ENCODE measurements at regions not wholly inside any gene's neighbourhood (a gene's known extent, or its start where the extent isn't known, plus 50 kb on each side); places are given as distances from the start of the nearest gene placed in this dataset.
A peak's percentile ranks its signal among the peaks of the same experiment; 100 is the strongest.

DNA sequence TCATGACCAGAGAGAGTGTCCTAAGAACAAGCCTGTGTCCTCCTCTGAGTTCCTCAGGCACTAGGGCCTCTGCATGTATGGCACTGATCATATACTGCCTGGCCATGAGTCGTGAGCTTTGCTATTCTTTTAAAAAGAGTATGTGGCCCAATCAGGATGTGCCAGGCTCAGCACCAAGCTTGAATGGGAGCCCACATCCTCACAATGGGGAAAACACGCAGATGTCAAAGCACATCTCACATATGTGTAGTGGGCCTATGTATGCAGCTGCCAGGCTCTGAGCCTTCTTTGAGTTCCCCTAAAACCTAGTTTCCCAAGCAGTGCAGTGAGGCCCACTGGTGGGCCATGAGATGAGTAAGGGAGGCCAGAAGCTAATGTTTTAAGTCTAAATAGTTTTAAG is 69.9 kb upstream of the SLC1A4 start:
- Histone ChIP-seq H3K9me2 (replicated peaks; ENCODE audit: insufficient read depth, low read length) (no peaks in the 10 kb centered on the region), H3K27me3 (replicated peaks; ENCODE audit: insufficient read depth, low read length) (no peaks in the 10 kb centered on the region), H3F3A (ENCODE audit: insufficient read depth, low read length) (peaks cover 57% of the 10 kb centered on the region), H3K79me2 (ENCODE audit: low read length) (peaks cover 53% of the 10 kb centered on the region), H3K36me3 (replicated peaks; ENCODE audit: insufficient read depth, low read length) (no peaks in the 10 kb centered on the region), H4K20me1 (ENCODE audit: insufficient read depth, low read length) (no peaks in the 10 kb centered on the region), H2AFZ (ENCODE audit: low read length) (no peak overlapping the region), H3K9me3 (replicated peaks; ENCODE audit: insufficient read depth, low read length) (no peaks in the 10 kb centered on the region), H3K4me3 (ENCODE audit: low read length) (0 out of 2 replicates have a peak overlapping the region, but pooled peaks have one; percentile 73), H3K9ac (ENCODE audit: low read length) (peak overlapping the region; percentile 69; the same call in 1 of the 2 replicates), H3K4me2 (ENCODE audit: low read depth, low read length) (peak overlapping the region; percentile 89), H3K4me1 (ENCODE audit: low read length) (peaks cover 55% of the 10 kb centered on the region), H3K27ac (ENCODE audit: low read length) (peak overlapping the region; percentile 84)
- TF ChIP-seq EZH2phosphoT487 (IDR thresholded peaks at IDR 0.05; ENCODE audit: low read length): no peak
- TF ChIP-seq EZH2 (optimal IDR thresholded peaks at IDR 0.05; ENCODE audit: low read depth, low read length): no peak
- TF ChIP-seq, protein P1, sequence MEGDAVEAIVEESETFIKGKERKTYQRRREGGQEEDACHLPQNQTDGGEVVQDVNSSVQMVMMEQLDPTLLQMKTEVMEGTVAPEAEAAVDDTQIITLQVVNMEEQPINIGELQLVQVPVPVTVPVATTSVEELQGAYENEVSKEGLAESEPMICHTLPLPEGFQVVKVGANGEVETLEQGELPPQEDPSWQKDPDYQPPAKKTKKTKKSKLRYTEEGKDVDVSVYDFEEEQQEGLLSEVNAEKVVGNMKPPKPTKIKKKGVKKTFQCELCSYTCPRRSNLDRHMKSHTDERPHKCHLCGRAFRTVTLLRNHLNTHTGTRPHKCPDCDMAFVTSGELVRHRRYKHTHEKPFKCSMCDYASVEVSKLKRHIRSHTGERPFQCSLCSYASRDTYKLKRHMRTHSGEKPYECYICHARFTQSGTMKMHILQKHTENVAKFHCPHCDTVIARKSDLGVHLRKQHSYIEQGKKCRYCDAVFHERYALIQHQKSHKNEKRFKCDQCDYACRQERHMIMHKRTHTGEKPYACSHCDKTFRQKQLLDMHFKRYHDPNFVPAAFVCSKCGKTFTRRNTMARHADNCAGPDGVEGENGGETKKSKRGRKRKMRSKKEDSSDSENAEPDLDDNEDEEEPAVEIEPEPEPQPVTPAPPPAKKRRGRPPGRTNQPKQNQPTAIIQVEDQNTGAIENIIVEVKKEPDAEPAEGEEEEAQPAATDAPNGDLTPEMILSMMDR (IDR thresholded peaks at IDR 0.05; ENCODE audit: low read length): no peak
- DNase-seq: no peak

DNA sequence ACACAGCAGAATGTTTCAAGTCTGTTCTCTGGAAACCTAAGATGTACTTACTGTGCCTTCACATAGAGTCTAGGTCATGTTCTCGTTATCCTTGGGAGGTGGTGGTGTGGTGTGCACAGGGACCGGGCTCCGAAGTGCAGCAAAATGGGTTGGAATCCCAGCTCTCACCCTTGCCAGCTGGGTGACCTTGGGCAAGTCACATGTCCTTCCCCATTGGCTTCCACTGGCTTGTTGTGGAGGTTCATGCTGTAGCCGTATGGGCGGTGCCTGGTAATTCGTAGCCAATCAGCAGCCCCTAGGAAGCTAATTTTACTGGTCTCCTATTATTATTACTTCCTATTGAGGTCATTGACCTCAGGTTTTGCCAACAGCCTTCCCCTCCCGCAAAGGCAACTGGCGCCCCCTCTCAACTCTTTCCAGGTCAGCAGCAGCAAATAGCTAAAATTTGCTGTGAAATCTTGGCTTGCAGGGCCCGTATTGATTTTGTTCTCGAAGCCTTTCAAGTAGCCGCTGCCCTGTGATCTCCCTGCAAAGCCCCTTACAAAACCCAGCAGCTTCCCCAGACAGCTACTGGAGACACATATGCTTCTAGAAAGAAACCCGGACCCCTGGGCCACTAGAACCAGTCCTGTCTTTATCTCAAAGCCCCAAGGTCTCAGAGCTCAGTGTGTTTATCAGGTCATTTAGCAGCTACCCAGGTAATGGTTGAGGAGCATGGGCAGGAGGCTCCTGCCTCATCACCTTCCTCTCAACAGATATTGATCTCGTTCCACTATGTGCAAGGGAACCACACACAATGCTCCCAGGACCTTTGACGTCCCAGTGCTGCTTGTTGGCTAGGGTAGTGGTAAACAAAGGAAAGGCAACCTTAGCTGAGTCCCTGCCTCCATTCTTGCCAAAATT is 66.5 kb upstream of the SLC1A4 start:
- Histone ChIP-seq H3K27me3 (replicated peaks; ENCODE audit: insufficient read depth, low read length) (no peaks in the 10 kb centered on the region), H3K4me2 (ENCODE audit: low read depth, low read length) (no peak overlapping the region), H3K4me3 (ENCODE audit: low read length) (no peak overlapping the region), H3K79me2 (ENCODE audit: low read length) (peaks cover 88% of the 10 kb centered on the region), H3K9me3 (replicated peaks; ENCODE audit: insufficient read depth, low read length) (no peaks in the 10 kb centered on the region), H3K9ac (ENCODE audit: low read length) (no peak overlapping the region), H2AFZ (ENCODE audit: low read length) (no peak overlapping the region), H3K4me1 (ENCODE audit: low read length) (peaks cover 38% of the 10 kb centered on the region), H3K27ac (ENCODE audit: low read length) (peak overlapping the region; percentile 38; the same call in 1 of the 2 replicates), H3F3A (ENCODE audit: insufficient read depth, low read length) (peaks cover 23% of the 10 kb centered on the region), H3K36me3 (replicated peaks; ENCODE audit: insufficient read depth, low read length) (no peaks in the 10 kb centered on the region), H4K20me1 (ENCODE audit: insufficient read depth, low read length) (no peaks in the 10 kb centered on the region), H3K9me2 (replicated peaks; ENCODE audit: insufficient read depth, low read length) (no peaks in the 10 kb centered on the region)
- no peak for TF ChIP-seq EZH2phosphoT487 (IDR thresholded peaks at IDR 0.05; ENCODE audit: low read length)
- no peak for TF ChIP-seq EZH2 (optimal IDR thresholded peaks at IDR 0.05; ENCODE audit: low read depth, low read length)
- TF ChIP-seq, protein P1 (IDR thresholded peaks at IDR 0.05; ENCODE audit: low read length): no peak; the same call in 1 of the 2 replicates
- DNase-seq: no peak

DNA sequence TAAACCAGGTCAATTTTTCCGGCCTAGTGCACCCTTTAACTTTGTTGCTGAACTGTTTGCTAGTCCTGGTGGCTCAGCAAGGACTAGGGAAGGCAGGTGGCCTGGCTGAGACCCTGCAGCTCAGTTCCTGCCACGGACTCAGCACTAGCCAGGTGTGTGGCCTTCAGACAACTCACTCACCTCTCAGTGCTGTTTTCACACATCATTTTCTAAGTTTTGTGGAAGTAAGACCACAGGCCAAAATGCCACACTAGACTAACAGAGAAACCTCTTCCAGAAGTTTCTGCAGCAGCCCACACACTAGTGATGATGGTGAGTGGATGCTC is 65.9 kb upstream of the SLC1A4 start:
- H3K4me1 ChIP-seq (ENCODE audit: low read length): peaks cover 43% of the 10 kb centered on the region
- H3K4me2 ChIP-seq (ENCODE audit: low read depth, low read length): no peak overlapping the region
- H3K9me2 ChIP-seq (replicated peaks; ENCODE audit: insufficient read depth, low read length): no peaks in the 10 kb centered on the region
- H3K27ac ChIP-seq (ENCODE audit: low read length): peak overlapping the region; percentile 38; the same call in 1 of the 2 replicates
- H3K9ac ChIP-seq (ENCODE audit: low read length): no peak overlapping the region
- H3K27me3 ChIP-seq (replicated peaks; ENCODE audit: insufficient read depth, low read length): no peaks in the 10 kb centered on the region
- peaks cover 16% of the 10 kb centered on the region for H3F3A ChIP-seq (ENCODE audit: insufficient read depth, low read length)
- TF ChIP-seq, protein P1 (IDR thresholded peaks at IDR 0.05; ENCODE audit: low read length): no peak
- no peak for TF ChIP-seq EZH2phosphoT487 (IDR thresholded peaks at IDR 0.05; ENCODE audit: low read length)
- no peak for TF ChIP-seq EZH2 (optimal IDR thresholded peaks at IDR 0.05; ENCODE audit: low read depth, low read length)
- H3K79me2 ChIP-seq (ENCODE audit: low read length): peaks cover 94% of the 10 kb centered on the region
- H2AFZ ChIP-seq (ENCODE audit: low read length): no peak overlapping the region
- no peaks in the 10 kb centered on the region for H3K9me3 ChIP-seq (replicated peaks; ENCODE audit: insufficient read depth, low read length)
- no peaks in the 10 kb centered on the region for H4K20me1 ChIP-seq (ENCODE audit: insufficient read depth, low read length)
- no peak for DNase-seq
- no peak overlapping the region for H3K4me3 ChIP-seq (ENCODE audit: low read length)
- no peaks in the 10 kb centered on the region for H3K36me3 ChIP-seq (replicated peaks; ENCODE audit: insufficient read depth, low read length)

Data from MM.1S (cell line).